H9 (cell line): ENCODE measurements at regions not wholly inside any gene's neighbourhood (a gene's known extent, or its start where the extent isn't known, plus 50 kb on each side); places are given as distances from the start of the nearest gene placed in this dataset.

Experiments
- DNase-seq: peaks from one replicate; pipeline ENCODE4 v3.0.0-alpha.2; 2017
- H2AFZ ChIP-seq: one replicate; pipeline ENCODE4 v1.6.1; 2013; ENCODE audit warnings: mild to moderate bottlenecking, low read length, control low read depth, moderate library complexity
- H2AK5ac ChIP-seq: 2 replicates; pipeline ENCODE4 v1.6.1; 2013; ENCODE audit warnings: low read length, control low read depth, mixed read lengths; ENCODE audit not compliant: insufficient read length
- H2BK120ac ChIP-seq: one replicate; pipeline ENCODE4 v1.6.1; 2013; ENCODE audit warnings: low read depth, mild to moderate bottlenecking, low read length, control low read depth, inconsistent platforms; ENCODE audit not compliant: poor library complexity, severe bottlenecking
- H2BK12ac ChIP-seq: 2 replicates; pipeline ENCODE4 v1.6.1; 2013; ENCODE audit warnings: low read length, control low read depth, mixed read lengths, low read depth; ENCODE audit not compliant: insufficient read length
- H2BK15ac ChIP-seq: 2 replicates; pipeline ENCODE4 v1.6.1; 2013; ENCODE audit warnings: low read depth, low read length, control low read depth
- H2BK20ac ChIP-seq: one replicate; pipeline ENCODE4 v1.6.1; 2013; ENCODE audit warnings: low read depth, mild to moderate bottlenecking, low read length, control low read depth, inconsistent platforms; ENCODE audit not compliant: poor library complexity, severe bottlenecking
- H2BK5ac ChIP-seq: 2 replicates; pipeline ENCODE4 v1.6.1; 2013; ENCODE audit warnings: low read length, control low read depth, mixed read lengths; ENCODE audit not compliant: insufficient read length
- H3K14ac ChIP-seq: 2 replicates; pipeline ENCODE4 v1.6.1; 2013; ENCODE audit warnings: low read length, control low read depth; ENCODE audit not compliant: insufficient read depth
- H3K18ac ChIP-seq: 2 replicates; pipeline ENCODE4 v1.6.1; 2013; ENCODE audit warnings: low read depth, mild to moderate bottlenecking, mixed read lengths, low read length, control low read depth; ENCODE audit not compliant: insufficient read length
- H3K23ac ChIP-seq: 2 replicates; pipeline ENCODE4 v1.6.1; 2013; ENCODE audit warnings: low read length, control low read depth, mixed read lengths, low read depth; ENCODE audit not compliant: insufficient read length
- H3K23me2 ChIP-seq: 2 replicates; pipeline ENCODE4 v1.6.1; 2013; ENCODE audit warnings: low read depth, mild to moderate bottlenecking, mixed read lengths, low read length, control low read depth; ENCODE audit not compliant: insufficient read length, poor library complexity, severe bottlenecking
- H3K27ac ChIP-seq: 2 replicates; pipeline ENCODE4 v1.5.1; 2013; ENCODE audit warnings: low read length, control low read depth, mixed read lengths, low read depth; ENCODE audit not compliant: insufficient read length
- H3K27me3 ChIP-seq: 2 replicates; pipeline ENCODE4 v1.6.1; 2013; ENCODE audit warnings: low read length, control low read depth, inconsistent platforms; ENCODE audit not compliant: insufficient read depth
- H3K4ac ChIP-seq: 2 replicates; pipeline ENCODE4 v1.6.1; 2013; ENCODE audit warnings: low read depth, mild to moderate bottlenecking, control low read depth, inconsistent platforms, low read length, moderate library complexity
- H3K4me1 ChIP-seq: 2 replicates; pipeline ENCODE4 v1.6.1; 2013; ENCODE audit warnings: low read length, control low read depth, inconsistent platforms; ENCODE audit not compliant: insufficient read depth
- H3K4me2 ChIP-seq: 2 replicates; pipeline ENCODE4 v1.6.1; 2013; ENCODE audit warnings: low read length, control low read depth, mixed read lengths; ENCODE audit not compliant: insufficient read length, insufficient read depth
- H3K56ac ChIP-seq: 2 replicates; pipeline ENCODE4 v1.6.1; 2013; ENCODE audit warnings: low read depth, mild to moderate bottlenecking, mixed read lengths, low read length, control low read depth; ENCODE audit not compliant: insufficient read length
- H3K79me1 ChIP-seq: 2 replicates; pipeline ENCODE4 v1.6.1; 2013; ENCODE audit warnings: low read depth, mild to moderate bottlenecking, moderate library complexity, low read length, control low read depth, inconsistent platforms; ENCODE audit not compliant: insufficient read depth, poor library complexity, severe bottlenecking
- H3K79me2 ChIP-seq: 2 replicates; pipeline ENCODE4 v1.6.1; 2013; ENCODE audit warnings: low read length, control low read depth, inconsistent platforms; ENCODE audit not compliant: insufficient read depth
- H3K9ac ChIP-seq: 2 replicates; pipeline ENCODE4 v1.6.1; 2013; ENCODE audit warnings: low read length, control low read depth, mixed read lengths; ENCODE audit not compliant: insufficient read length; ENCODE audit errors: extremely low read depth
- H3K9me3 ChIP-seq: one replicate; pipeline ENCODE4 v1.6.1; 2013; ENCODE audit warnings: low read depth, low read length, inconsistent platforms; ENCODE audit not compliant: control insufficient read depth
- H3T11ph ChIP-seq: one replicate; pipeline ENCODE4 v1.6.1; 2013; ENCODE audit warnings: mild to moderate bottlenecking, low read length, control low read depth, inconsistent platforms
- H4K20me1 ChIP-seq: one replicate; pipeline ENCODE4 v1.6.1; 2013; ENCODE audit not compliant: control insufficient read depth, insufficient read length, insufficient read depth
- H4K5ac ChIP-seq: 2 replicates; pipeline ENCODE4 v1.6.1; 2013; ENCODE audit warnings: low read depth, mild to moderate bottlenecking, mixed read lengths, low read length, control low read depth; ENCODE audit not compliant: insufficient read length
- H4K8ac ChIP-seq: replicated peaks from 2 replicates; pipeline ENCODE4 v1.6.1; 2013; ENCODE audit warnings: low read length, control low read depth, mixed read lengths, low read depth; ENCODE audit not compliant: insufficient read length
- H4K91ac ChIP-seq: 2 replicates; pipeline ENCODE4 v1.6.1; 2013; ENCODE audit warnings: low read depth, mild to moderate bottlenecking, moderate library complexity, mixed read lengths, low read length, control low read depth; ENCODE audit not compliant: insufficient read length
- H3K27ac Mint-ChIP-seq, 3 experiments: 2 replicates in 2 of 3; 3 replicates in 1 of 3; pipeline ENCODE4 v1.8.0; 2020 to 2021; ENCODE audit warnings: mixed read lengths in 3 of 3, mild to moderate bottlenecking in 1 of 3, moderate library complexity in 1 of 3
- H3K27me3 Mint-ChIP-seq: 2 replicates; pipeline ENCODE4 v1.8.0; 2021; ENCODE audit warnings: low read depth, mild to moderate bottlenecking, moderate library complexity, mixed read lengths
- H3K36me3 Mint-ChIP-seq, 3 experiments: 2 replicates in 2 of 3; 3 replicates in 1 of 3; pipeline ENCODE4 v1.8.0; 2020 to 2021; ENCODE audit warnings: low read depth in 3 of 3, mixed read lengths in 3 of 3; ENCODE audit not compliant: insufficient read depth in 1 of 3
- H3K4me1 Mint-ChIP-seq, 2 experiments: 2 replicates each; pipeline ENCODE4 v1.8.0; 2020; ENCODE audit warnings: mixed read lengths in 2 of 2
- H3K4me3 Mint-ChIP-seq, 2 experiments: 2 replicates in 1 of 2; 3 replicates in 1 of 2; pipeline ENCODE4 v1.8.0; 2020 to 2021; ENCODE audit warnings: mild to moderate bottlenecking in 2 of 2, mixed read lengths in 2 of 2, moderate library complexity in 1 of 2
- H3K9me3 Mint-ChIP-seq, 2 experiments: 2 replicates in 1 of 2; 3 replicates in 1 of 2; pipeline ENCODE4 v1.8.0; 2020; ENCODE audit warnings: mild to moderate bottlenecking in 2 of 2, mixed read lengths in 2 of 2, moderate library complexity in 1 of 2
- WGBS: extraction: QIAGEN DNeasy Blood & Tissue Kit; methylation state at CpG from one replicate; pipeline ENCODE4 v1.1.7; 2013; ENCODE audit warnings: missing lambda C conversion rate, low lambda C conversion rate, mixed read lengths; ENCODE audit not compliant: insufficient read length; ENCODE audit errors: extremely low coverage; 5-methylcytosine and 5-hydroxymethylcytosine counted together
- TF ChIP-seq, protein P1 (sequence below): fragments of 200-600 bp; sonication (generic); conservative IDR thresholded peaks from 3 replicates; pipeline ENCODE4 v1.8.0; 2021; ENCODE audit warnings: antibody characterized with exemption, mild to moderate bottlenecking

DNA sequence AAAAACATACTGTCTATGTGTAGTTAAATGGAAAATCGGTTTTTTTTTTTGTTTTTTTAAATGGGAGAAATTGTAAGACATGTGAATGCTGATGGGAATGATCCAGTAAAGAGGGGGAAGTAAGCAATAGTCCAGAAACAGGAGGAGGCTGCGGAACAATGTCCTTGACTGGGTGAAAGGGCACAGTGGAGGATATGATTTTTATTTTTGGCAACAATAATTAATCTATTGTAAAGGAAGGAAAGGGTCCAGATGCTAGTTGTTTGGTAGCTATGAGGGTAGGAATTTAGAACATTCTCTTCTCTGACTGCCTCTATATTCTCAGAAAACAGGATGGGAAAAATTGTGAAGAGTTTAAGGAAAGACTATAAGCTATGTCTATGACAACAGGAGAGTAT lies 76.6 kb downstream of the RPL10L start:
- H3K4ac ChIP-seq: no peak overlapping the region
- Mint-ChIP-seq H3K4me1 (peaks cover 6 to 7% of the 10 kb centered on the region in 2 experiments; a peak in 3 of 4 replicates), H3K27ac (no peak overlapping the region), H3K36me3 (no peaks in the 10 kb centered on the region), H3K4me3 (no peak overlapping the region), H3K27me3 (no peaks in the 10 kb centered on the region), H3K9me3 (no peaks in the 10 kb centered on the region)
- H4K91ac ChIP-seq: no peak overlapping the region
- H4K20me1 ChIP-seq: no peaks in the 10 kb centered on the region
- no peak overlapping the region for H2BK15ac ChIP-seq
- no peaks in the 10 kb centered on the region for H3K79me1 ChIP-seq
- H2BK5ac ChIP-seq: no peak overlapping the region
- 100% methylated on average over 1 of the region's 2 CpGs for WGBS
- H3K27ac ChIP-seq: no peak overlapping the region
- no peak overlapping the region for H3K14ac ChIP-seq
- no peaks in the 10 kb centered on the region for H3K27me3 ChIP-seq
- H4K5ac ChIP-seq: no peak overlapping the region
- no peak overlapping the region for H2BK120ac ChIP-seq
- H3K23me2 ChIP-seq: no peaks in the 10 kb centered on the region
- H3K79me2 ChIP-seq: no peaks in the 10 kb centered on the region
- H3K18ac ChIP-seq: no peak overlapping the region
- H3K23ac ChIP-seq: no peak overlapping the region
- DNase-seq: no peak
- no peak overlapping the region for H3K56ac ChIP-seq
- H2AFZ ChIP-seq: no peak overlapping the region
- TF ChIP-seq, protein P1, sequence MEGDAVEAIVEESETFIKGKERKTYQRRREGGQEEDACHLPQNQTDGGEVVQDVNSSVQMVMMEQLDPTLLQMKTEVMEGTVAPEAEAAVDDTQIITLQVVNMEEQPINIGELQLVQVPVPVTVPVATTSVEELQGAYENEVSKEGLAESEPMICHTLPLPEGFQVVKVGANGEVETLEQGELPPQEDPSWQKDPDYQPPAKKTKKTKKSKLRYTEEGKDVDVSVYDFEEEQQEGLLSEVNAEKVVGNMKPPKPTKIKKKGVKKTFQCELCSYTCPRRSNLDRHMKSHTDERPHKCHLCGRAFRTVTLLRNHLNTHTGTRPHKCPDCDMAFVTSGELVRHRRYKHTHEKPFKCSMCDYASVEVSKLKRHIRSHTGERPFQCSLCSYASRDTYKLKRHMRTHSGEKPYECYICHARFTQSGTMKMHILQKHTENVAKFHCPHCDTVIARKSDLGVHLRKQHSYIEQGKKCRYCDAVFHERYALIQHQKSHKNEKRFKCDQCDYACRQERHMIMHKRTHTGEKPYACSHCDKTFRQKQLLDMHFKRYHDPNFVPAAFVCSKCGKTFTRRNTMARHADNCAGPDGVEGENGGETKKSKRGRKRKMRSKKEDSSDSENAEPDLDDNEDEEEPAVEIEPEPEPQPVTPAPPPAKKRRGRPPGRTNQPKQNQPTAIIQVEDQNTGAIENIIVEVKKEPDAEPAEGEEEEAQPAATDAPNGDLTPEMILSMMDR: no peak
- no peak overlapping the region for H2AK5ac ChIP-seq
- no peak overlapping the region for H3T11ph ChIP-seq
- H3K4me1 ChIP-seq: no peaks in the 10 kb centered on the region
- no peak overlapping the region for H2BK20ac ChIP-seq
- no peak overlapping the region for H2BK12ac ChIP-seq
- H4K8ac ChIP-seq: no peak overlapping the region
- H3K9me3 ChIP-seq: no peaks in the 10 kb centered on the region
- no peak overlapping the region for H3K9ac ChIP-seq
- H3K4me2 ChIP-seq: no peak overlapping the region
